HG03457 (cell line): ENCODE measurements at regions not wholly inside any gene's neighbourhood (a gene's known extent, or its start where the extent isn't known, plus 50 kb on each side); places are given as distances from the start of the nearest gene placed in this dataset.

Experiments used
- ATAC-seq: cut with Tn5 transposase; IDR thresholded peaks from one replicate; pipeline ENCODE4 v1.9.1; 2021; ENCODE audit warnings: moderate number of reproducible peaks; ENCODE audit not compliant: unreplicated experiment

GRCh38 chr18:8458546-8459215 is 150.6 kb upstream of the RAB12 start:
- ATAC-seq, result no peak

DNA sequence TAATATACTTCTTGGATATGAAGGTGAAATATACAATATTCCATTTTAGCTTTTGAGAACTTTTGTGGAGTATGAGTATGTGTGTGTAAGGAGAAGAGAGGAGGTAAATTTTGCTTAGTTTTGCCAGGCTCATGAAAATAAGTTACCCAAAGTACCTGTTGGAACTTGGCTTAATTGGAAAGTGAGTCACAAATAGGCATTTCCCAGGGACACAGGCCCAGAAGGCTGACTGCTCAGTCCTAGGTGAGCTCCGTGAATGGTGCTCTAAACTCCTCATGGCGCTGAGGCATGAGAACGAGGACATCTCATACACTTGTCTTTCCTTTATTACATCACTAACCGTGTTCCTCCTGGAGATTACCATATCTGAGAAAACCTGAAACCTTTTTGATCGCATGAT is 148.5 kb upstream of the RAB12 start:
- no peak for ATAC-seq

GRCh38 chr18:8461544-8461943 is 147.7 kb upstream of the RAB12 start:
- no peak for ATAC-seq

GRCh38 chr18:8462651-8463185 is 146.5 kb upstream of the RAB12 start:
- ATAC-seq, result no peak

GRCh38 chr18:8463791-8464190 is 145.4 kb upstream of the RAB12 start:
- no peak for ATAC-seq

DNA sequence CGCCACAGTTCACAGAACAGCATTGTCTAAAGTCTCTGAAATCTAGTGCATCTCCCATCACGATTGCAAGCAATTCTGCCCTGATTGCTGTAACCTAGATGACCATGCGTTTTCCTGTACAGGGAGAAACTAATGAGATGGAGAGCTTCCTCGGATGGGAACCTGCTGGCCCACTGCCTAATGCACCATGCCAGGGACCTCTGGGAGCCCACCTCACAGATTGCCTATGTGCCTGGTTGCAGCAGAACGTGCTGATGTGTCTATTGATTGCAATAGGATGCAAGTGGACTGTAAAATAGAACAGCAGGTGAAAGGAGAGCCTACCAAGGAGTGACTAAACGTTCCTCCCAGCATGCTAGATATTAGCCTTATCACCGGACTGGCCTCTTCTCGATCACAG is 141.0 kb upstream of the RAB12 start:
- ATAC-seq, result no peak

DNA sequence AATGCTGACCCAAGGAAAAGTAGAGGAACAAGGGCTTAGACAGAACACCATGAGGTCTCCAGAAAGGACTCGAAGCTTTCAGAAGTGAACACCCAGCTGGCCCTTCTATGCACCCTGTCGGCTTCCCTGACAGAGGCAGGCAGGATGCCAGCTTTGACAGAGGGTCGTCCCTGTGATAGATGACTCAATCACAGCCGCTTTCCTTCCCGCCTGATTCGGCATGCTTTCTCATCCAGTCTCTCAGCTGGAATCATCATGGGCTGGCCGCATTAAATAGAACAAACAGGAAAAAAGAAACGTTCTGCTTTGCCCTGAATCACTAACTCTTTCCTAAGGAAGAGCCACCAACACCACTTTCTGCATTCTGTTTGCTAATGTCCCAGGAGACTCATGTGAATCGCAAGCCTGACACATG is 140.3 kb upstream of the RAB12 start:
- ATAC-seq, result no peak

- no peak for ATAC-seq
Measured at GRCh38 chr18:8469544-8470130, 139.6 kb upstream of the RAB12 start.

DNA sequence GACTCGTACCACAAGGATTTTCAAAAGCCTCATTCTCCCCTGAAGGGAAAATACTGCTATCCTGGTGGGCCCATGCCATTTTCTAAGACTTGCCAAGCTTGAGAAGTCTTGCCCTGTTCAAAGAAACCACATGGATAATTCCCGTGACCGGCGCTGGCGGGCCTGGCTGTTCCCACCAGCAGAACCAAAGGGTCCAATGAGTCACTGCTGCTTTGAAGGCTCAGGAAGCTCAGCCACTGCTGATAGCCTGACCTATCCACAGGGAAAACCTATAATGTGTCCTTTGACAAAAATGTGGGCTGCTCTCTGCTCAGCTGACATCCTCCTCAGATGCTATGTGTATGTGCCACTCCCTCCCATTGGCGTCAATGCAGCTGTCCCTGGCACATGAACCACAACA is 137.9 kb upstream of the RAB12 start:
- no peak for ATAC-seq

- ATAC-seq, result no peak
Measured at GRCh38 chr18:8474661-8475060, 134.6 kb upstream of the RAB12 start.

GRCh38 chr18:8477615-8478014 is 131.6 kb upstream of the RAB12 start:
- no peak for ATAC-seq

GRCh38 chr18:8478166-8478967 is 130.9 kb upstream of the RAB12 start:
- ATAC-seq, result peak; percentile 83

- no peak for ATAC-seq
Measured at GRCh38 chr18:8478968-8479370, 130.3 kb upstream of the RAB12 start.

- no peak for ATAC-seq
Measured at GRCh38 chr18:8479789-8480188, 129.4 kb upstream of the RAB12 start.

DNA sequence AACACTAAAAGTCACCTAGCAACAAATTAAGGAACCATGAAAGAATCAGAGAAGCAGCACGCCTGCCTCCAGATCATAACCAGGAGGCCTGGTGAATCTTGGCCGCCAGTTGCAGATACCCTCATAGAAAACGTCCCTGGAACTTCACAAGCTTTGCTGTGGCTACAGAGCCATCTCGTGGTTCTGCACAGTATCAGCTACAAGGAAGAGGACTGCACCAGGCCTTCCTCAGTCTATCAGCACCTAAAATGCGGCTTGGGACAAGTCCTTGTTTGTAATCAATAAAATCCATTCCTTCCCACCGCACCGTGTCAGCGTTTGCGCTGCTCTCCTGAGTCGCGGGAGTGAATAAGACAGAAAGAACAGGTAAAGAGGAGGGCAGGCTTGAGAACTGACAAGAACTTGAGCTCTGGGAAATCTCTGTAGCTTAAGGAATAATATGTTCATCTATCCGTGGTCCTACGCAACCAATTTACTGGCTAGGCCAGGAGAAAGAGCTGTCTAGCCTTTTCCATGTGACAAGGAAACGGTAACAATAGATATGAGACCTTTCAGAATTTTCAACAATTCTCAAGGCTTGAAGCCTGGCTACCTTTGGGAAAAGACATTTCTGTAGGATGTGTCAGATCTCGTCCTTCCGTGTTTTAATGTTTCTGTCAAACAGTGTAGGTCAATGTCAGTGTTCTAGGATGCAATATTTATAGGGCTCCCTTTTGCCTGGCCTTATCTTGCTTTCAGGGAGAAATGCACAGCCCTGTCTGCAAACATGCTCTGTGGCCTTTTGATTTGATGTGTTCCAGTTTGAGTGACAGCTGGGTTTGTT is 128.5 kb upstream of the RAB12 start:
- no peak for ATAC-seq

GRCh38 chr18:8484951-8485350 is 124.3 kb upstream of the RAB12 start:
- ATAC-seq, result no peak

GRCh38 chr18:8489761-8490160 is 119.5 kb upstream of the RAB12 start:
- no peak for ATAC-seq

DNA sequence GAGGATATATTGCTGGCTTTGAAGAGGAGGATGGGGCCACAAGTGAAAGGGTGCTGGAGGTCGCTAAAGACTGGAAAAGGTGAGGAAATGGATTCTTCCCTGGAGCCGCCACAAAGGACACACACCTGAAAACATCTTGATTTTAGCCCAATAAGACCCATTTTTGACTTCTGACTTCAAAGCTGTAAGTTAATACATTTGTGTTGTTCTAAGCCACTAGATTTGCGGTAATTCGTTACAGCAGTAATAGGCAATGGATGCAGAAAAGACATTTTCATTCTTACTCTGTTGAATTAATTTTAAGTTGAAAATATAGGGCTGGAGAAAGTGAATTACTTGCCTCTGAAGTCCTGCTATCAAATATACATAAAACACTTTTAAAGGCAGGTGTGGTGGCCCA is 117.7 kb upstream of the RAB12 start:
- no peak for ATAC-seq

DNA sequence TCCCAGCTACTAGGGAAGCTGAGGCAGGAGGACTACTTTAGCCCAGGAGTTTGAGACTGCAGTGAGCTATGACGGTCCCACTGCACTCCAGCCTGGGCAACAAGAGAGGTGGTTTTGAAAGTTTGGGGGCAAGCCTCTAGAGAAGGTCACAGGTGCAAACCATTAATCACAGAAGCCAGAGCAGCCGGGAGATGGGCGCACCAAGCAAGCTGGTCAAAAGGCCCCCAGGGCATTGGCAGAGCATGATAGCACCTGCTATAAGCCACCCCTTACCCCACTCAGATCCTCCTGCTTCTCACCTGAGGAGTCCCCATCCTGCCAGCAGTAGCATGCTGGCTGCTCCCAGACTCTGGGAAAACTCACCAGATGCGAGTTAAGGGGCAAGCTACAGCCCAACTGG is 116.1 kb upstream of the RAB12 start:
- no peak for ATAC-seq

DNA sequence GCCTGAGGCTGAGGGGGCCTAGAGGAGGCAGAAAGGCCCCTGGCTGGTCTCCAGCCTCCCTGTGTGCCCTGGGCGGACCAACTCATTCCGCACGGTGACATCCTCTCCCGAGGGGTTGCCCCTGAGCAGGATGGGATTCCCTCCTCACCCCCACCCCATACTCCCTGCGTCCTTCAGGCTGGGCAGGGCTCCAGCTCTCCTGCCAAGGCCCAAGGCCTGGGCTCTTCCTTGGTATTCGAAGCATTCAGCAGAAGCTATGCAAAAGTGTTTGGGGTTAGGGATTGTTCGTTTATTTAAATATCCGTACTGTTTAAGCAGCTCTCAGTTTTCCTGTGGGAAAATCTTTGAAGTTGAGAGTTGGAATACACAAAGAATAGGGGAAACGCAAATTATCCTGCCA is 113.1 kb upstream of the RAB12 start:
- no peak for ATAC-seq

- no peak for ATAC-seq
Measured at GRCh38 chr18:8498905-8499304, 110.3 kb upstream of the RAB12 start.
